Endothelial cell of umbilical vein (primary cell): ENCODE measurements at regions not wholly inside any gene's neighbourhood (a gene's known extent, or its start where the extent isn't known, plus 50 kb on each side); places are given as distances from the start of the nearest gene placed in this dataset.

Experiments used
- BruUV-seq: library from RNA; stranded (reverse); fragments of 400-500 nt; replicated peaks from 2 replicates; lab custom pipeline; 2021; lab: Mats Ljungman, UMichigan
- CTCF ChIA-PET: fragments of 300-600, 350-600 bp; sonication (Branson Sonifier 250); formaldehyde crosslinking; loops from one replicate; lab custom pipeline; 2021; ENCODE audit warnings: antibody characterized with exemption, inconsistent platforms; lab: Charles Lee
- POLR2A ChIA-PET: fragments of 300-600, 350-600 bp; sonication (Branson Sonifier 250); formaldehyde crosslinking; loops from one replicate; lab custom pipeline; 2021; ENCODE audit warnings: antibody characterized with exemption, inconsistent platforms; lab: Charles Lee
- DNase-seq: peaks from one replicate; pipeline ENCODE4 v3.0.0-alpha.2; 2011; ENCODE audit warnings: low read depth, low spot score
- FAIRE-seq: peaks from 2 replicates; lab custom pipeline; 2011; peaks lifted over from hg19 to GRCh38; lab: Jason Lieb, UNC
- H2AFZ ChIP-seq: 2 replicates; pipeline ENCODE4 v1.6.0; 2012; ENCODE audit warnings: low read depth, low read length, control low read depth, inconsistent platforms
- H3K27ac ChIP-seq: 2 replicates; pipeline ENCODE4 v1.5.1; 2011; ENCODE audit warnings: low read depth, mild to moderate bottlenecking, control low read depth, low read length, moderate library complexity; ENCODE audit not compliant: insufficient read depth
- H3K27me3 ChIP-seq, 2 experiments: 2 replicates each; pipeline versions ENCODE4 v1.6.0 to v1.6.1; 2011; ENCODE audit warnings: low read length in 2 of 2, mixed read lengths in 1 of 2; ENCODE audit not compliant: control insufficient read depth in 2 of 2, insufficient read depth in 2 of 2
- H3K36me3 ChIP-seq, 2 experiments: 2 replicates in 1 of 2; 3 replicates in 1 of 2; pipeline ENCODE4 v1.5.1; 2011; ENCODE audit warnings: low read length in 2 of 2, mild to moderate bottlenecking in 1 of 2, moderate library complexity in 1 of 2; ENCODE audit not compliant: control insufficient read depth in 2 of 2, insufficient read depth in 2 of 2; ENCODE audit errors: extremely low read depth in 1 of 2
- H3K4me1 ChIP-seq: 3 replicates; pipeline ENCODE4 v1.5.1; 2011; ENCODE audit warnings: mild to moderate bottlenecking, low read length; ENCODE audit not compliant: control insufficient read depth, insufficient read depth; ENCODE audit errors: extremely low read depth
- H3K4me2 ChIP-seq: 2 replicates; pipeline ENCODE4 v1.6.1; 2011; ENCODE audit warnings: low read length, control low read depth, mixed read lengths; ENCODE audit not compliant: insufficient read depth
- H3K4me3 ChIP-seq, 3 experiments: fragments of 200-600 bp in 1 of 3; sonication (generic), shearing (Covaris generic) in 1 of 3; replicated peaks in 1 of 3; 2 replicates each; pipeline ENCODE4 v1.5.1; 2011 to 2016; ENCODE audit warnings: control low read depth in 3 of 3, low read length in 3 of 3, mild to moderate bottlenecking in 2 of 3, inconsistent platforms in 1 of 3, low read depth in 1 of 3, moderate library complexity in 1 of 3; ENCODE audit not compliant: insufficient read depth in 1 of 3
- H3K79me2 ChIP-seq: 2 replicates; pipeline ENCODE4 v1.6.0; 2012; ENCODE audit warnings: low read length, inconsistent platforms; ENCODE audit not compliant: control insufficient read depth, insufficient read depth
- H3K9ac ChIP-seq: replicated peaks from 2 replicates; pipeline ENCODE3; 2011; ENCODE audit warnings: low read length, control low read depth; ENCODE audit not compliant: insufficient read depth; ENCODE audit errors: extremely low read depth
- H3K9me1 ChIP-seq: replicated peaks from 3 replicates; pipeline ENCODE4 v1.6.0; 2011; ENCODE audit warnings: mild to moderate bottlenecking, low read length; ENCODE audit not compliant: control insufficient read depth, insufficient read depth; ENCODE audit errors: extremely low read depth
- H3K9me3 ChIP-seq: replicated peaks from 2 replicates; pipeline ENCODE4 v1.5.1; 2012; ENCODE audit warnings: low read length, inconsistent platforms; ENCODE audit not compliant: control insufficient read depth, insufficient read depth
- H4K20me1 ChIP-seq: replicated peaks from 2 replicates; pipeline ENCODE3; 2011; ENCODE audit warnings: mild to moderate bottlenecking, low read length; ENCODE audit not compliant: control insufficient read depth, insufficient read depth; ENCODE audit errors: extremely low read depth
- CTCF ChIP-seq, 2 donors: IDR thresholded peaks; 1 replicate in 1 of 2; 2 replicates in 1 of 2; pipeline ENCODE4 v1.5.1; 2011; ENCODE audit warnings: low read length in 2 of 2, mild to moderate bottlenecking in 2 of 2, moderate library complexity in 2 of 2, control low read depth in 1 of 2, inconsistent platforms in 1 of 2, low read depth in 1 of 2; ENCODE audit not compliant: insufficient read depth in 1 of 2; ENCODE audit errors: extremely low read depth in 1 of 2
- FOS ChIP-seq: IDR thresholded peaks from 2 replicates; pipeline ENCODE4 v1.6.1; 2011; ENCODE audit warnings: mild to moderate bottlenecking, low read length, moderate library complexity, borderline replicate concordance; ENCODE audit not compliant: insufficient read depth
- GATA2 ChIP-seq: IDR thresholded peaks from 2 replicates; pipeline ENCODE4 v1.7.0; 2011; ENCODE audit warnings: low read depth, mild to moderate bottlenecking, moderate library complexity, mixed read lengths, low read length; ENCODE audit not compliant: insufficient read length, insufficient read depth
- JUN ChIP-seq: IDR thresholded peaks from 2 replicates; pipeline ENCODE4 v1.6.1; 2011; ENCODE audit warnings: borderline replicate concordance, low read depth; ENCODE audit not compliant: insufficient read length, insufficient read depth
- MYC ChIP-seq: IDR thresholded peaks from one replicate; pipeline ENCODE4 v1.6.1; 2011; ENCODE audit warnings: mild to moderate bottlenecking, low read depth, low read length
- POLR2A ChIP-seq: IDR thresholded peaks from 2 replicates; pipeline ENCODE4 v1.6.1; 2012; ENCODE audit warnings: low read depth, mild to moderate bottlenecking, control low read depth, low read length
- POLR2AphosphoS5 ChIP-seq: IDR thresholded peaks from 2 replicates; pipeline ENCODE4 v1.6.1; 2012; ENCODE audit warnings: low read depth, mild to moderate bottlenecking, control low read depth, low read length, moderate library complexity; ENCODE audit not compliant: insufficient read depth
- dilution Hi-C: fragments of 300-500 bp; cut with MboI; formaldehyde crosslinking; loops from one replicate; pipeline ENCODE4 v1.15.0; 2019; ENCODE audit warnings: low sequenced_read_pairs; ENCODE audit not compliant: extremely low pct_ligation_motif_present
- intact Hi-C: fragments of 100-400 bp; cut with micrococcal nuclease; formaldehyde crosslinking; loops from one replicate; pipeline ENCODE4 v1.10.0; 2022
- TF ChIP-seq, protein P1 (sequence below): IDR thresholded peaks from 2 replicates; pipeline ENCODE4 v1.6.1; 2011; ENCODE audit not compliant: insufficient read depth, insufficient read length

DNA sequence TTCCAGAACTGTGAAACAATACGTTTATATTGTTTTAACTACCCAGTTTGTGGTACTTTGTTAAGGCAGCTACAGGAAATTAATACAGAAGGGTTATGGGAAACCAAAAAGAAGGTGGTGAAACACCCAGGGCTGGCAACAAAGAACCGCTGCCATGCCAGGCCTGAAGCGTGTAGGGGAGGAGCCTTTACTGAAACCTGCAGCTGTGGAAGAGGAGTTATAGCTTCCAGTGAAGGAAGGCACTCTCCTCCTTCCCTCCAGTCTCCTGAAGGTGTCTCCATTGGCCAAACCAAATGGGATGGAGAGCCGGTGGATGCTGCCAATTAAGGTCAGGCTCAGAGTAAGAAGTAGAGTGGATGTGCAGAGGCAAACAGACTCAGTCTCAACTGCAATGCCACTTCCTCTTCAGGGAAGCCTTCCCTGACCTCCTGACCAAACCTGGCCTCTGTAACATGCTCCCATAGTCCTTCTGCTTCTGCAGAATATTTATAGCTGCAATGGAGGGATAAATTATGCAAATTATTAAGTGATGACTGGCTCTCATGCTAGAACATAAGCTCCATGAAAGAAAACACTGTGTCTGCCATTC, 168.3 kb downstream of the DAD1 start:
- no peaks in the 10 kb centered on the region for H3K9me1 ChIP-seq
- no peak overlapping the region for H3K9ac ChIP-seq
- no peaks in the 10 kb centered on the region for H3K4me1 ChIP-seq
- H3K27me3 ChIP-seq, result peaks cover 15 to 29% of the 10 kb centered on the region in 2 experiments
- no peak for FAIRE-seq
- no TSS peak for BruUV-seq
- H3K9me3 ChIP-seq, result no peaks in the 10 kb centered on the region
- ChIA-PET POLR2A (no interaction called here), CTCF (interaction anchor here (0.7 to 2.5 kb wide), 9 partner anchors 12 to 102 kb away, joined by 3 to 9 read pairs (median 3); no protein-coding TSS in a partner anchor)
- H2AFZ ChIP-seq, result no peak overlapping the region
- dilution Hi-C loops (no loop called here), intact Hi-C loops (no loop called here)
- H3K27ac ChIP-seq, result no peak overlapping the region
- no peak overlapping the region for H3K4me2 ChIP-seq
- no peaks in the 10 kb centered on the region for H3K36me3 ChIP-seq
- no peak for DNase-seq
- no peaks in the 10 kb centered on the region for H4K20me1 ChIP-seq
- H3K4me3 ChIP-seq, result no peak overlapping the region
- no peaks in the 10 kb centered on the region for H3K79me2 ChIP-seq
- TF ChIP-seq, protein P1, sequence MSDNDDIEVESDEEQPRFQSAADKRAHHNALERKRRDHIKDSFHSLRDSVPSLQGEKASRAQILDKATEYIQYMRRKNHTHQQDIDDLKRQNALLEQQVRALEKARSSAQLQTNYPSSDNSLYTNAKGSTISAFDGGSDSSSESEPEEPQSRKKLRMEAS, result no peak
- TF ChIP-seq POLR2A, result no peak
- no peak for TF ChIP-seq FOS
- no peak for TF ChIP-seq MYC
- TF ChIP-seq POLR2AphosphoS5, result no peak

GRCh38 chr14:22419620-22420019, 169.4 kb downstream of the DAD1 start:
- Histone ChIP-seq H3K4me3 (no peak overlapping the region), H3K27ac (no peak overlapping the region), H3K79me2 (no peaks in the 10 kb centered on the region), H3K36me3 (no peaks in the 10 kb centered on the region), H4K20me1 (no peaks in the 10 kb centered on the region), H3K9me1 (no peaks in the 10 kb centered on the region), H3K4me2 (no peak overlapping the region), H3K27me3 (peaks cover 13 to 25% of the 10 kb centered on the region in 2 experiments), H3K9me3 (no peaks in the 10 kb centered on the region), H3K9ac (no peak overlapping the region), H2AFZ (no peak overlapping the region), H3K4me1 (no peaks in the 10 kb centered on the region)
- POLR2A ChIA-PET, result no interaction called here
- CTCF ChIA-PET, result interaction anchor here (0.7 to 1.3 kb wide), 3 partner anchors 9 to 52 kb away, joined by 3 read pairs; no protein-coding TSS in a partner anchor
- DNase-seq (peak; percentile 16), FAIRE-seq (no peak)
- TF ChIP-seq, protein P1, result no peak
- TF ChIP-seq POLR2A, result no peak
- no peak for TF ChIP-seq CTCF (IDR thresholded peaks at IDR 0.05; ENCODE audit: extremely low read depth in 1 of 2, insufficient read depth in 1 of 2, low read depth in 1 of 2, low read length in 2 of 2)
- no peak for TF ChIP-seq JUN
- TF ChIP-seq MYC, result no peak
- no peak for TF ChIP-seq POLR2AphosphoS5
- no peak for TF ChIP-seq GATA2
- intact Hi-C loops (no loop called here), dilution Hi-C loops (no loop called here)
- BruUV-seq, result no TSS peak
